OCI-LY7 (cell line): ENCODE measurements at regions not wholly inside any gene's neighbourhood (a gene's known extent, or its start where the extent isn't known, plus 50 kb on each side); places are given as distances from the start of the nearest gene placed in this dataset.

Experiments used
- EZH2phosphoT487 ChIP-seq: fragments of 200-600 bp; sonication (generic); IDR thresholded peaks from 2 replicates; pipeline ENCODE4 v1.6.1; 2018; ENCODE audit warnings: low read depth, borderline replicate concordance, mild to moderate bottlenecking, mixed run types, antibody characterized with exemption, low read length, moderate library complexity, mixed read lengths
- TF ChIP-seq, protein P1 (sequence below): fragments of 200-600 bp; sonication (generic); conservative IDR thresholded peaks from 2 replicates; pipeline ENCODE4 v1.5.1; 2014; ENCODE audit warnings: mild to moderate bottlenecking, antibody characterized with exemption, low read length, moderate library complexity, mixed read lengths

DNA sequence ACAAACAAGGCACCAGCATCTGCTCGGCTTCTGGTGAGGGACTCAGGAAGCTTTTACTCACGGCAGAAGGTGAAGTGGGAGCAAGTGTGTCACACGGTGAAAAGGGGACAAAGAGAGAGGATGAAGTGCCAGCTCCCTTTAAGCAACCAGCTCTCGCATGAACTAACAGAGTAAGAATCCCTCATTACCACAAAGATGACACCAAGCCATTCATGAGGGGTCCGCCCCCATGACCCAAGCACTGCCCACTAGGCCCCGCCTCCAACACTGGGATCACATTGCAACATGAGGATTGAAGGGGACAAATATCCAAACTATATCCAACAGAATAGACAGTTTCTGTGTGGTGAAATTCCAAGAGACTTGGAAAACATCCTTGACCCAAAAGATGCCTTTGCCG lies 198.2 kb upstream of the POU2AF2 start:
- TF ChIP-seq, protein P1, sequence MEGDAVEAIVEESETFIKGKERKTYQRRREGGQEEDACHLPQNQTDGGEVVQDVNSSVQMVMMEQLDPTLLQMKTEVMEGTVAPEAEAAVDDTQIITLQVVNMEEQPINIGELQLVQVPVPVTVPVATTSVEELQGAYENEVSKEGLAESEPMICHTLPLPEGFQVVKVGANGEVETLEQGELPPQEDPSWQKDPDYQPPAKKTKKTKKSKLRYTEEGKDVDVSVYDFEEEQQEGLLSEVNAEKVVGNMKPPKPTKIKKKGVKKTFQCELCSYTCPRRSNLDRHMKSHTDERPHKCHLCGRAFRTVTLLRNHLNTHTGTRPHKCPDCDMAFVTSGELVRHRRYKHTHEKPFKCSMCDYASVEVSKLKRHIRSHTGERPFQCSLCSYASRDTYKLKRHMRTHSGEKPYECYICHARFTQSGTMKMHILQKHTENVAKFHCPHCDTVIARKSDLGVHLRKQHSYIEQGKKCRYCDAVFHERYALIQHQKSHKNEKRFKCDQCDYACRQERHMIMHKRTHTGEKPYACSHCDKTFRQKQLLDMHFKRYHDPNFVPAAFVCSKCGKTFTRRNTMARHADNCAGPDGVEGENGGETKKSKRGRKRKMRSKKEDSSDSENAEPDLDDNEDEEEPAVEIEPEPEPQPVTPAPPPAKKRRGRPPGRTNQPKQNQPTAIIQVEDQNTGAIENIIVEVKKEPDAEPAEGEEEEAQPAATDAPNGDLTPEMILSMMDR = no peak
- no peak for TF ChIP-seq EZH2phosphoT487
